GM13977 (cell line): ENCODE measurements at regions not wholly inside any gene's neighbourhood (a gene's known extent, or its start where the extent isn't known, plus 50 kb on each side); places are given as distances from the start of the nearest gene placed in this dataset.

Experiments used
- DNase-seq: peaks from one replicate; pipeline ENCODE4 v3.0.0; 2012; ENCODE audit warnings: low spot score
- CTCF ChIP-seq: IDR thresholded peaks from 2 replicates; pipeline ENCODE4 v1.5.1; 2012; ENCODE audit warnings: mild to moderate bottlenecking, control low read depth; ENCODE audit not compliant: insufficient read depth; ENCODE audit errors: extremely low read depth, missing control alignments
- in situ Hi-C: fragments of 300-500 bp; cut with MboI; formaldehyde crosslinking; loops from one replicate; pipeline ENCODE4 v1.12.0; 2022; ENCODE audit warnings: low sequenced_read_pairs, low pct_unique_long_range_greater_than_20kb, mixed read lengths, inconsistent platforms; ENCODE audit not compliant: unreplicated experiment

- DNase-seq: no peak
- in situ Hi-C loops: no loop called here
- no peak for TF ChIP-seq CTCF
Measured at GRCh38 chr13:79654520-79654919, 173.6 kb downstream of the NDFIP2 start.

- in situ Hi-C loops: no loop called here
- TF ChIP-seq CTCF: no peak
- DNase-seq: no peak
Measured at GRCh38 chr13:79650688-79651087, 169.7 kb downstream of the NDFIP2 start.

- in situ Hi-C loops: no loop called here
- no peak for DNase-seq
- no peak for TF ChIP-seq CTCF
Measured at GRCh38 chr13:79648191-79648590, 167.2 kb downstream of the NDFIP2 start.

- TF ChIP-seq CTCF: no peak
- no peak for DNase-seq
- in situ Hi-C loops: no loop called here
Measured at GRCh38 chr13:79647533-79647932, 166.6 kb downstream of the NDFIP2 start.

- no peak for TF ChIP-seq CTCF
- DNase-seq: no peak
- in situ Hi-C loops: no loop called here
Measured at GRCh38 chr13:79646880-79647279, 165.9 kb downstream of the NDFIP2 start.

GRCh38 chr13:79645569-79645968 lies 164.6 kb downstream of the NDFIP2 start:
- no peak for DNase-seq
- in situ Hi-C loops: no loop called here
- TF ChIP-seq CTCF: no peak

- in situ Hi-C loops: no loop called here
- no peak for DNase-seq
- TF ChIP-seq CTCF: no peak
Measured at GRCh38 chr13:79642596-79642995, 161.6 kb downstream of the NDFIP2 start.
